Dedifferentiated amniotic fluid mesenchymal stem cell (primary cell): ENCODE measurements at regions not wholly inside any gene's neighbourhood (a gene's known extent, or its start where the extent isn't known, plus 50 kb on each side); places are given as distances from the start of the nearest gene placed in this dataset.
A peak's percentile ranks its signal among the peaks of the same experiment; 100 is the strongest.
"Not testable (repeated sequence)": the region's sequence is repeated elsewhere in the genome, so short reads cannot be mapped to it uniquely, and the experiment has no call there.

ENCODE experiments used
- DNase-seq: peaks from one replicate; pipeline ENCODE4 v3.0.0-alpha.2; 2016; ENCODE audit errors: extremely low spot score

DNA sequence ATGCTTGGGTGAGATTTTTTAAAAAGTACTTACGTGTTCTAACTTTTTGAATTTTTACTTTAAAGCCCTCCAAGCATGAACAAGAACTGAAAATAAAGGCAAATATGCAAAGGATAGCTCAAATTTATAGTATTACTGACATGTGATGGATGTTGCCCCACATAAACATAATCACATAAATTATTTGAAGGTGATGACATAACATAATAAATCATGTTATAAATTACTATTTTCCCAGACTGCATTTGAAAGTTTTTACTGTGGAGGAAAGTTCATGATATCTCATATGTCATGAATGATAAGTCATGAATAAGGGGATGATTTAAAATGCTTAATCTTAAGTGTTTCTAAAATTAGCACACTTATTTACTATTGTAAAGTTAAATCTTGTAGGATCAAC is 705.7 kb upstream of the SLITRK1 start:
- no peak for DNase-seq

DNA sequence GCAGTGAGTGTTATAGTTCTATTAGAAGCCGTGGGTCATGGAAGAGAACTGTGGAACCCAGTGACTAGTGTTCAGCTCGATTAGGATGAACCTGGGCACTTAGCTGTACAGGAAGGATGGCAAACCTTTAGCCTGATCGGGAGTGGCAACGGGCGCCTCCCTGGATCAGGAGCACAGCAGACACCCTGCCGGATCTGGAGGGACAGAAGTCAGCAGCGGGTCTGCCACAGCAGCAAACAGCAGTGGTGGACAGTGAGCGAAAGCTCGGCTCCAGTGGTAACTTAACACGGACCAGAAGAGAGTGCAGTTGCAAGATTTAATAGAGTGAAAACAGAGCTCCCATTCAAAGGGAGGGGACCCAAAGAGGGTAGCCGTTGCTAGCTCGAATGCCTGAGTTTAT is 697.6 kb upstream of the SLITRK1 start:
- DNase-seq = not testable (repeated sequence)

DNA sequence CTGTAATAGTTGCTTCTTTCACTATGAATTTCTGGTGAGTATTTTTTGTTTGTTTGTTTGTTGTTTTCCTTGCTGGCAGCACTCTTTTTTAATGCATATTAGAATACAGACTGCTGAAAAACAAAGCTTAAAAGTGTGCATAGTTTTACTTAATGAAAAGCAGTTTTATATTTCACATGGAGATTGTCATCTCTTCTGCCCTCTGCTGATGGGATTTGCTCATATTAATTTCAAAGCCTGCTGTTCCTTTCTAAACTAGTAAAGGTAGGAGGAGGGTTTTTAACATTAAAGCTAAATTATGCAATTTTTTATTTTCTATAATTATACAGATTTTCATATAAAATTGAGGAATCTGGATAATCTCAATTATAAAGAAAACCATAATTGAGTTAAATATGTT is 692.6 kb upstream of the SLITRK1 start:
- DNase-seq = peak; percentile 54

DNA sequence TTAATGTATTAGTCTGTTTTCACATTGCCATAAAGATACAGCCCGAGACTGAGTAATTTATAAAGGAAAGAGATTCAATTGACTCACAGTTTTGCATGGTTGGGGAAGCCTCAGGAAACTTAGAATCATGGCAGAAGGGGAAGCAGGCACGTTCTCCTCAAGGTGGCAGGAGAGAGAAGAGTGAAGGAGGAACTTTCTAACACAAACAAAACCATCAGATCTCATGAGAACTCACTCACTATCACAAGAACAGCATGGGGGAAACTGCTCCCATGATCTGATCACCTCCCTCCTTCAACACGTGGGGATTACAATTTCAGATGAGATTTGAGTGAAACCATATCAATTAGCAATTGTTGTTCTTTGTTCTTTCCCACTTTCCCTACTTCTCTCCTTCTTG is 689.0 kb upstream of the SLITRK1 start:
- no peak for DNase-seq

DNA sequence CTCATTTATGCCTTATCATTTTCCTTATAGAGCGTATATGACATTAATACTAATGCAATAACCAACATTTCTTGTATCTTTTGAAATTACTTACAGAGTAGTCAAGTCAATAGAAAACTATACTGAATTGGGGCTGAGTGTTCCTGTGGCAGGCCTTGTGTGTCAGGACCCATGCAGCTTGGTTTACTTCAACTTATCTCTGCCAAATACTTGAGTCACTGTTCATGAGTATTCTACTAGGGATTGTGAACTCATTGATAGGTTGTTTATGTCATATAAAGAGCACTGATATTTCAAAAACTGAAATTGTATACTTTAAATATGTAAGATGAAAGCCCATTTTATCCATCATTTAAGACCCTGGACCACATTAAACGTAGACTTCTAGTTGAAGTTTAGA is 688.6 kb upstream of the SLITRK1 start:
- DNase-seq = no peak

DNA sequence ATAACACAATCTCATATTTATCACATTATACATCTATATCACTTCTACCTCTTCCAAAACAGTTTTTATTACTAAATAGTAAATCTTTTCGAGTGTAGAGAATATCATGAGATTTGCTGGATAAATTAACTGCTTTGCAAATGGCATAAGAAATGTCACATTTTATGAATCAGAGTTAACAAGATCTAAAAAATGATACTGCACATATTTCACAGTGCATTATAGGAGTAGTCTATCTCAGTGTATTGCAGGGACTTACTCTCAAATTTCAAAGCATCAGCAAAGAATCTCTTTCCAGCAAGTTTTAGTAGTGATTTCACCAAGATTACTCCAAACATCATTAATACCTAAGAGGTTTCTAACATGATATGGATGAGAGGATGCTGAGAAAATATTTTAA is 687.1 kb upstream of the SLITRK1 start:
- DNase-seq = no peak

DNA sequence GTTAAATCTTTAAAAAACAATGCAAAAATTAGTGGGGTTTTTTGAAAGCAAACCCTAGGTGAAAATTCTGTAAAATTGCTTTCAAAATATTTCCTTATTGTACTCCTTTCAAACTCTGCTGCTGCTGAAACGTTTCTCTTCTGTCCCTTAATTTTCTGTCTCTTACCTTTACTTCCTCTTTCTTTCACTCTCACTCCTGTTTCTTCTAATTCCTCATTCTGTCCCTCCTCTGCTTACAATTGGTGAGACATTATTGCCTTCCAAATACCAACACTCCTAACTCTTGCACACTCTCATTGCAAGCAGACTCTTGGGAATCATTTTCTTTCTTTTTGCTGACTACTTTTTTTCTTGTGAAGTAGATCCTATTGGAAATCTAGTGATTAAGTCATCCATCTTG is 685.6 kb upstream of the SLITRK1 start:
- DNase-seq = no peak

DNA sequence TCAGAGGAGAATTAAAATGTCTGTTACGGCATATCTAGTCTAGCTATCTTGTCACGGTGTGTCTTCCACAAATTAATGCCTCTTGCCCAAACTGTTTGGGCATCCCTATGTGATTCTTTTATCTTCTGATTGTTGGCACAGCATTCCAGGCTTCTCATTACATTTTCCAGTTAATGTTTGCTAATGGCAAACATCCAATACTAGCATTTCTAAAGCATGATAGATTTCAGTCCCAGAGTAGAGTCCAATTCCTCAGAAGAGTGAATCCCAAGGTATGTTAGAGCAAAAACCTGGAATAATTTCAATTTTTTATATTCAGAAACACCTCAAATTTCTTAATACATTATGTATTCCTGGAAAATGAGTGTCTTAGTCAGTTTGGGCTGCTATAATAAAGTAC is 684.5 kb upstream of the SLITRK1 start:
- no peak for DNase-seq

DNA sequence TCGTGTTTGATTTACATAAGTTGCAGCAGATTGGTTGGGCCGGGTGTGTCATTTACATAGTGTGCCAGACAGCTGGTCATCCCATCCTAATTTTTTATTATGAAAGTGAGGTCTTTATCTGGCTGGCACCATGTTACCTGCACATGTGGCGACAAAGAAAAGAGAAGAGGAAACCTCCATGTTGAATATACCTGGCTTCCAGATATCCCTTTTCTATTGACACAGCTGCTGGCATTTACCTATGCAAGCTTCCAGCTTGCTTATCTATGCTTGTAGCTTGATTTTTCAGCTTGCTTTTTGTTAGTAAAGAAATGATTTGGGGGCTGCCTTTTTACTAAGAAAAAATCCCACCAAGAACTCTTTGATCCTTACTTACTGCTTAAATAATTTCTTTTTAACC is 681.3 kb upstream of the SLITRK1 start:
- no peak for DNase-seq

DNA sequence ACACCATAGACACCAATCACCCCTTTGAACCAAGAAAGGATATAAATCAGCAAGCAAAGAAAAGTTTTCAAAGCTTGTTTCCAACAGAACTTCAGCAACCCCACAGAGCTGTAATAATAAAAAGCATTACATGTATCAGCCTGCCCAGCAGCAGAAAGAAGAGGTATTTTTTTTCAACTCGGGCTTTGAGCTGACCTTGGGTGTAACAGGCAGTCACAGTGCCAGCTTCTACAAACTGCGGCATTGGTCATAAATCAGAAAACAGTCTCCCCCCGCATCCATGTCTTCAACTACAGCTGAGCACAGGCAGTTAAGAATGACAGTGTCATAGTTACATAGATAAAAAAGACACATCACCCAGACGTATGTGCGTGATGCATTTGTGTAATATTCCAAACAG is 671.0 kb upstream of the SLITRK1 start:
- DNase-seq = no peak

DNA sequence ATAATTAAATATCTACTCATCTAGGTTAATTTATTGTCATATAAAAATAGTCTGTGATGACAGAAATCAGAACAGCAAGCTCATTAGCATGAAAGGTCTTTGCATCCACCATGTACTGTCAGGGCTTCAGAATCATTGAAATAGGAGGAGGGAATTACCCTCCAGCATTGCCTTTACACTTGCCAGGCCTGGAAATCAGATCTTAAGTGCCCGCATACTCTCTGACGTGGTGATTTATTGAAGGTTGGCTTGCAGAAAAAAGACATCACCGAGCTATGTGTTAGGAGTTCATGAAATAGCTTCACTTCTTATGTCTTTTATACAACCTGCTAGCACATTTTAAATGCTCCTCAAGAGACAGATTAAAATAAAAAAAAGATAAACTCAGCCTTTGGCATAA is 661.7 kb upstream of the SLITRK1 start:
- no peak for DNase-seq

DNA sequence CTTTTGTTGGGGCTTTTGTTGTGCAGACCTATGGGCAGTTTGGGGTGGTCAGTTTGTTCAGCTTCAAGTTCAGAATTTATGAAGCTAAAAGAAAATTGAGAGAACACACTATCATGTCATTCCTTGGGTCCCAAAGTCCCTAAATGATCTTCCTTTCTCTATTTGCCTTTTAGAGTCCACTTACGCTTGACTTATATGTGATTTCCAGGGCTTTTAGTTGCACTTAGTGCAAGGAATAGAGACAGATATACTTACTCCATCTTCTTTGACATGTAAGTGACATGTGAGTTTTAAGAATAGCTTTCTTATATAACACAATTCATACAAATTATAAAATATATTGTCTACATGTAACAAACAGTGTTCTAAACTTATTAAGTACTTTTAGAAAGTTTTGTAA is 660.1 kb upstream of the SLITRK1 start:
- DNase-seq = no peak

DNA sequence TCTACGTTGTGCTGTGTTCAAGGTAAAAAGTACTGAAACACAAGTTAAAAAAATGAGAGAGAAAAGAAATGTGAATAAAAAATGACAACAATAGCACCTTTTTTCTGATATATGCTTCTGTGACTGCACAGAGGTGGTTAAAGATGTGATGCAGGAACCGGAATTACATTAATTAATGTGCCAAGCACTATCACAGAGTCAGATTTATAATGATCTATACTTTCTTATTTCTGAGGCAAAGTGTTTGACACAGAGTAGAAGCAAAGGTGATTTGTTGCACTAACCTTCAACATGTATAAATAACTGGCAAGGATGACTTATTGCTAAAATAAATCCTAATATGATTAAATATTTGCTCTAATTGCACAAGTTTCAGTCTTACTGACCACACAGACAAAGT is 654.6 kb upstream of the SLITRK1 start:
- no peak for DNase-seq

DNA sequence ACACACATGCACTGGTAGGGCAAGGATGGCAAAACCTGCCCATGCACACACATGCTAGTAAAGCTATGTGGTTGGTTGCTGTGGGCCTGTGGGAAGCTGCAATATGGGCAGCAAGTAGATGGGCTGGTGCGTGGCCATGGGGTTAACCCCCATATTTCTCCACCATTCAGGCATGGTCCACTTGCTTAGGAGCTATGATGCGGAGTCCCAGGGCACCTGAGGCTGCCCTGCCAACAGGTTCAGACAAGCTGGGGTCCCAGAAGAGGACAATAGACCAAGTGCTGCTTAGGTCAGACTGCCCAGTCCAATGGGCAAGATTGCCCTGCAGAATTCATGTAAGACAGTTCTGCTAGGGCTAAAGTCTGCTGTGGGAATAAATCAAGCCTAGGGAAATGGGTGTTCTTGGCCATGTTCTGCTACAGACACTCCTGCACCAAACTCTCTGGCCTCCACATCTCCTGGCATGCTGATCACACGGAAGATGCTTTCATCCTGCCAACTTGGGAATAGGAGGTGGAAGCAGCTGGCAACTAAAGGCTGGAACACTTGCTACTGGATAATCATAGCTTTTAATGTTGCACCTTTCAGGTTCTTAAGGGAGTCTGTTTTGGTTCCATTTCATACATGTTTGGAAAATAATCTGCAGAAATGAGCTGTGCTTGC is 646.3 kb upstream of the SLITRK1 start:
- no peak for DNase-seq

DNA sequence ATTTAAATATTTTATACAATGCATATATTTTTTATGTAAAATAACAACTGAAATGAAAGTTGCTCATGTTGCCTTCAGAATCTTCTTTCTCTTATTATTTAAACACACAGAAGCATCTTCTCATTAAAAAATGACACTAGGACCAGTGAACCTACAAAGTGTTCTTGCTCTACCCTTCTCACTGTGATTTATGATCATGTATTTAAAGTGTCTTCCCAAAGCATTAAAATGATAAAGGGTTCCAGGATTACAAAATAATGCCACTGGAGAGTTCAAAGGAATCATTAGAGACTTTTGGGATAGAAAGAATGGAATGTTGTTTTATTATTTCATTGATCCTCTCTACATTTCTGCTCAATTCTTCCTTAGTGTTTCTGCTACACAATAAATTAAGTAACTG is 643.6 kb upstream of the SLITRK1 start:
- DNase-seq = no peak

DNA sequence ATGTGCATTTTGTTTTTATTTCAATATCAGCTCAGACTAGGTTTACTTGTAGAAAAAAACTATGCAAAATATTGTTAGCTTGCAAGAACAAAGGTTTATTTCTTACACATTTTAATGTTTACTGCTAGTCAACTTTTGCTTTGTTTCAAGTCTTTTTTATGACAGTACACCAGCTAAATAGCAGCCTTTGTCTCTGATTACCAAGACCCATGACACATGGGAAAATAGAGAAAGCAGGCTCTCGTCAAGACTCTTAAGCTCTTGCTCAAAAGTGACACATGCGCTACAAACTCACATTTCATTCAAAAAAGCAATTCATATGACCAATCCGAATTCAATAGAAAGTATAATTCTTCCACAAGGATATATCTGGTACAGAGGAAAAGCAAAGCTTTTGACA is 642.3 kb upstream of the SLITRK1 start:
- no peak for DNase-seq

DNA sequence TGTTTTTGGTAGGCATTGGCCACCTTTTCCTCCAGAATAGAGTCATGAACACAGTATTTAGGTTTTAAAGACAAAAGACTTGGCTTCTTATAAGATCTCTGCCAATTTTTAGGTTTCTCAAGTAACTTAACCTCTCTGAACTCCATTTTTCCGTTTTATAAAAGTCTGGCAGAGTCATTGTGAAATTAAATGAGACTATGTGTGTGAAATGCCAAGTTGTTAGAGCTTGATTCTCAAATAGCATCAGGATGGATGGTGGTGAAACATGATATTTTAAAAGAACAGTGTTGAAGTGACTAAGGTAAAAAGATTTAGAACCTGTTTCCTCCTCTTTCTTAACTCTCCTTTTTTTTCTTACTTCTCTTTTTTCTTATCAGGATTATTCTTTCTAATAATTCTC is 617.7 kb upstream of the SLITRK1 start:
- DNase-seq = no peak

DNA sequence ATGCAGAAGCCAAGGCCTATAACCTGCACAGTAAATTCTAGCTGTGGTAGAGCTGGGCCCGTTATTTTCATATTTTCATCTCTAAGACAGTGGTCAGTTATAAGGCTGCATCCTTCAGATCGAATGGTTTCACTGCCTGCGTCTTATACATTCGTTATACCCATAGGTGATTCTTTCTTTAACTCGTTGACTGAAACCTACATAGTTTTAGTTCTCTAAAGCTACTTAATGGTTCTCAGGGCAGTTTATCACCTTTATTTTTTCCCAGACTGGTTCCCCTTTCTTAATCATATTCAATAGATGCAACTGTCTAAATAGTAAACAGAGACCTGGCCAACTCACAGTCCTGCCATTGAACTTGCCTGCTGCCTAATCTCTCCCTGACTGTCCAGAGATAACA is 615.3 kb upstream of the SLITRK1 start:
- no peak for DNase-seq

DNA sequence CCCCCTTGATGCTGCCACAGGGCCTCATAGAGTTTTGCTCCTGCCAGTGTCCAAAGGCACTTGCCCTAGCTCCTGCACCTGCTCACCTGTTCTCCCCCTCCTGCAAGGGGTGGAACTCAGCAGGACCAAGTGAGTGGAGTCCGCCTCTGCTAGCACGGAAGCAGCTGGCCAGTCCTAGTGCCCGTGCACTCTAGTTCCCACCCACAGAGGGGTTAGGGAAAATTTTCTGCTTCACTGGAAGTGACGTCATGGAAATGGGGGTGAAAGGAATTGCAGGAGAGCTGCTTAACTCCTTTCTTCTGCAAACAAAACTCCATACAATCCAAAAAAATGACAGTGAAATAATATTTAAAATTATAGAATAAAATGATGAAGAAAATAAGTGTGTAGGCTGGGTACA is 609.7 kb upstream of the SLITRK1 start:
- DNase-seq = no peak

DNA sequence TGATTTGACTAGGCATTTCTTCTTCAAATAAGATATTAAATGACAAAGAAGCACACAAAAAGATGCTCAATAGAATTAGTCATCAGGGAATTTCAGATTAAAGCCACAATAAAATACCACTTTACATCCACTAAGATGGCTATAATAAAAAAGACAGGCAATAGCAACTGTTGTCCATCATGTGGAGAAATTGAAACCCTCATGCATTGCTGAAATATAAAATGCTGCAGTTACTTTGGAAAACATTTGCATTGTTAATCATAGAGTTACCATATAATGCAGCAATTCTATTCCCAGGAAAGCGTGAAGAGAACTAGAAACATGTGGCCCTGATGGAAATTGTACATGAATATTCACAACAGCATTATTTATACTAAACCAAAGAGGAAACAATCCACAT is 605.5 kb upstream of the SLITRK1 start:
- DNase-seq = no peak

DNA sequence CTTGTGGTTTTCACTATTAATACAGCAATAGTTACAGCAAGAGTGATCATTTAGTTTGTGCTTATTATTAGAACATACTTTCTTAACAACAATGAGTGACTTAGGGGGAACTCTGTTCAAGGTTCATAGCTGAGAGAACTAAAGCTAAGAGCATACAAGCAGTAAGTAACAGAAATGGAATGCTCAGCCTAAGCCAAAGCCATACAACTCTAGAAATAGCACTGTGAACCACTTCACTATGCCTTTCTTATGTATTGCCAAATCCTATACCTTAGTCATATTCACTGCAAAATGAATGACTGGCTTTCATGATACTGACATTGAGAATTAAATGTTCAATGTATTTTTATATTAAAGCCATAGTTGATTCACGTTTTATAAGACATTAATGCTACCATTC is 599.7 kb upstream of the SLITRK1 start:
- peak; percentile 75 for DNase-seq

DNA sequence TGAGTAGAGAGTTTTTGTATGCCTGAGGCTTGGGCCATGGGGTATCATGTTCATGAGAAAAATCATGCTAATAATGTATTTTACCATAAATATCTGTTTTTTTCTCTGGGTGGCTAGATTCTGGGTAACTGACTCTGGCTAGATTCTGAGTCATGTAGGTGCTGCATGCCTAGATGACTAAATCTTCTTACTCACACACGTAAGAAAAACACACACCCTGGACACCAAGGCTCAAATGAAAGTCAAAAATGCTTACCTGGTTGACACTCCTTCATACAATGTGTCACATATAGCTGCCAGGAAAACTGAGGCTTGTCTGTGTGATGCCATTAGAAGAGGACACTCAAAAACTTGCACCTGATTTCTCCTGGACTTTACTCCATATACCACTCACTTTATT is 597.4 kb upstream of the SLITRK1 start:
- DNase-seq = no peak

DNA sequence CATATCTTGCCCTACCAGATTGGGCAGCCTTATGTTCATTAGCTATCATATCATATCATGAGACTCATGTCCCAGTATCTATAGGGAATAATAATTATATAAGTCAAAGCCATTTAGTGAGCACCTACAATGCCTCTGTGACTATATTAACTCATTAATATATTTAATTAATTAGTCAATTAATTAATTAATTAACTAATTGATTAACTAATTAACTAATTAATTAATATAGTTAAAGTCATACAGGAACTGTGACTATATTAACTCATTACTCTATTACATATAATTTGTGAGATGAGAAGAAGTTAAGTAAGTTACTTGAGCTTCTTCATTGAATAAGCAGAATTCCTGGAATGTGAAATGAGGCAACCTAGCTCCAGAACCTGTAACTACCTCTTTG is 588.3 kb upstream of the SLITRK1 start:
- DNase-seq = no peak

DNA sequence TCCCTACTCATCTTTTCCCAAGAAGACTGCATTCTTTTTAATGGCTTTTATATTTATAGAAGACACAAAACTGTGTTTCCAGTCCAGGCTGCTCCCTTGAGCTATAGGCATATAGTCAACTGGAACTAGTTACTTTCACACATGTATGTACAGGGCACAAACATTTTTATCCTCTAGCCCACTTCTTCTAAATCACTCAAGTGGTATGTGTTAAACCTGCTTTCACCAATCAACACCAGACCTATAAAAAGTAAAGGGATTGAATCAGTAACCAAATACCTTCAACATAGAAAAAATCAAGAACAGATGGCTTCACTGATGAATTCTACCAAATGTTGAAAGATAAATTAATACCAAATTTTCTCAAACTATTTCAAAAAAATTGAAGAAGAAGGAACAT is 584.2 kb upstream of the SLITRK1 start:
- no peak for DNase-seq

DNA sequence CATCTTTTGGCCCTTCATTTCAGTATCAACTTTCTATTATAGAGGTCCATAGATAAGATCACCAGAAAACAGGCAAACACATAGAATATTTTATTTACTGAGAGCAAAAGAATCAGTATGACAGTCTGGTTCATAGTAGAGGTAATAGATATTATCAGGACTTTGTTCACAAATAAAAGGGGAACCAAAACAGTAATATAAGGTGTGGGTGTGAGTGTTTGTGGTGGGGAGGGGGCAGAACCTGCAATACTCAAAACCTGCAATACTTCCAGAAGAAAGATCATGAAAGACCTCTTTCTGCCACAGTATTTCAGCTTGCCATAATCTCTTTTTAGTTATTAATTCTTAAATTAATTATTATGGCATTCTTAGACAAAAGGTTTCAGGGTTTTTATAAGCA is 578.7 kb upstream of the SLITRK1 start:
- DNase-seq = no peak
